H9 (cell line): ENCODE measurements at regions not wholly inside any gene's neighbourhood (a gene's known extent, or its start where the extent isn't known, plus 50 kb on each side); places are given as distances from the start of the nearest gene placed in this dataset.

Experiments used
- DNase-seq: peaks from one replicate; pipeline ENCODE4 v3.0.0-alpha.2; 2017
- H2AFZ ChIP-seq: one replicate; pipeline ENCODE4 v1.6.1; 2013; ENCODE audit warnings: mild to moderate bottlenecking, low read length, control low read depth, moderate library complexity
- H2AK5ac ChIP-seq: 2 replicates; pipeline ENCODE4 v1.6.1; 2013; ENCODE audit warnings: low read length, control low read depth, mixed read lengths; ENCODE audit not compliant: insufficient read length
- H2BK120ac ChIP-seq: one replicate; pipeline ENCODE4 v1.6.1; 2013; ENCODE audit warnings: low read depth, mild to moderate bottlenecking, low read length, control low read depth, inconsistent platforms; ENCODE audit not compliant: poor library complexity, severe bottlenecking
- H2BK12ac ChIP-seq: 2 replicates; pipeline ENCODE4 v1.6.1; 2013; ENCODE audit warnings: low read length, control low read depth, mixed read lengths, low read depth; ENCODE audit not compliant: insufficient read length
- H2BK15ac ChIP-seq: 2 replicates; pipeline ENCODE4 v1.6.1; 2013; ENCODE audit warnings: low read depth, low read length, control low read depth
- H2BK20ac ChIP-seq: one replicate; pipeline ENCODE4 v1.6.1; 2013; ENCODE audit warnings: low read depth, mild to moderate bottlenecking, low read length, control low read depth, inconsistent platforms; ENCODE audit not compliant: poor library complexity, severe bottlenecking
- H2BK5ac ChIP-seq: 2 replicates; pipeline ENCODE4 v1.6.1; 2013; ENCODE audit warnings: low read length, control low read depth, mixed read lengths; ENCODE audit not compliant: insufficient read length
- H3K14ac ChIP-seq: 2 replicates; pipeline ENCODE4 v1.6.1; 2013; ENCODE audit warnings: low read length, control low read depth; ENCODE audit not compliant: insufficient read depth
- H3K18ac ChIP-seq: 2 replicates; pipeline ENCODE4 v1.6.1; 2013; ENCODE audit warnings: low read depth, mild to moderate bottlenecking, mixed read lengths, low read length, control low read depth; ENCODE audit not compliant: insufficient read length
- H3K23ac ChIP-seq: 2 replicates; pipeline ENCODE4 v1.6.1; 2013; ENCODE audit warnings: low read length, control low read depth, mixed read lengths, low read depth; ENCODE audit not compliant: insufficient read length
- H3K23me2 ChIP-seq: 2 replicates; pipeline ENCODE4 v1.6.1; 2013; ENCODE audit warnings: low read depth, mild to moderate bottlenecking, mixed read lengths, low read length, control low read depth; ENCODE audit not compliant: insufficient read length, poor library complexity, severe bottlenecking
- H3K27ac ChIP-seq: 2 replicates; pipeline ENCODE4 v1.5.1; 2013; ENCODE audit warnings: low read length, control low read depth, mixed read lengths, low read depth; ENCODE audit not compliant: insufficient read length
- H3K27me3 ChIP-seq: 2 replicates; pipeline ENCODE4 v1.6.1; 2013; ENCODE audit warnings: low read length, control low read depth, inconsistent platforms; ENCODE audit not compliant: insufficient read depth
- H3K4ac ChIP-seq: 2 replicates; pipeline ENCODE4 v1.6.1; 2013; ENCODE audit warnings: low read depth, mild to moderate bottlenecking, control low read depth, inconsistent platforms, low read length, moderate library complexity
- H3K4me1 ChIP-seq: 2 replicates; pipeline ENCODE4 v1.6.1; 2013; ENCODE audit warnings: low read length, control low read depth, inconsistent platforms; ENCODE audit not compliant: insufficient read depth
- H3K4me2 ChIP-seq: 2 replicates; pipeline ENCODE4 v1.6.1; 2013; ENCODE audit warnings: low read length, control low read depth, mixed read lengths; ENCODE audit not compliant: insufficient read length, insufficient read depth
- H3K56ac ChIP-seq: 2 replicates; pipeline ENCODE4 v1.6.1; 2013; ENCODE audit warnings: low read depth, mild to moderate bottlenecking, mixed read lengths, low read length, control low read depth; ENCODE audit not compliant: insufficient read length
- H3K79me1 ChIP-seq: 2 replicates; pipeline ENCODE4 v1.6.1; 2013; ENCODE audit warnings: low read depth, mild to moderate bottlenecking, moderate library complexity, low read length, control low read depth, inconsistent platforms; ENCODE audit not compliant: insufficient read depth, poor library complexity, severe bottlenecking
- H3K79me2 ChIP-seq: 2 replicates; pipeline ENCODE4 v1.6.1; 2013; ENCODE audit warnings: low read length, control low read depth, inconsistent platforms; ENCODE audit not compliant: insufficient read depth
- H3K9ac ChIP-seq: 2 replicates; pipeline ENCODE4 v1.6.1; 2013; ENCODE audit warnings: low read length, control low read depth, mixed read lengths; ENCODE audit not compliant: insufficient read length; ENCODE audit errors: extremely low read depth
- H3K9me3 ChIP-seq: one replicate; pipeline ENCODE4 v1.6.1; 2013; ENCODE audit warnings: low read depth, low read length, inconsistent platforms; ENCODE audit not compliant: control insufficient read depth
- H3T11ph ChIP-seq: one replicate; pipeline ENCODE4 v1.6.1; 2013; ENCODE audit warnings: mild to moderate bottlenecking, low read length, control low read depth, inconsistent platforms
- H4K20me1 ChIP-seq: one replicate; pipeline ENCODE4 v1.6.1; 2013; ENCODE audit not compliant: control insufficient read depth, insufficient read length, insufficient read depth
- H4K5ac ChIP-seq: 2 replicates; pipeline ENCODE4 v1.6.1; 2013; ENCODE audit warnings: low read depth, mild to moderate bottlenecking, mixed read lengths, low read length, control low read depth; ENCODE audit not compliant: insufficient read length
- H4K8ac ChIP-seq: replicated peaks from 2 replicates; pipeline ENCODE4 v1.6.1; 2013; ENCODE audit warnings: low read length, control low read depth, mixed read lengths, low read depth; ENCODE audit not compliant: insufficient read length
- H4K91ac ChIP-seq: 2 replicates; pipeline ENCODE4 v1.6.1; 2013; ENCODE audit warnings: low read depth, mild to moderate bottlenecking, moderate library complexity, mixed read lengths, low read length, control low read depth; ENCODE audit not compliant: insufficient read length
- H3K27ac Mint-ChIP-seq, 3 experiments: 2 replicates in 2 of 3; 3 replicates in 1 of 3; pipeline ENCODE4 v1.8.0; 2020 to 2021; ENCODE audit warnings: mixed read lengths in 3 of 3, mild to moderate bottlenecking in 1 of 3, moderate library complexity in 1 of 3
- H3K27me3 Mint-ChIP-seq: 2 replicates; pipeline ENCODE4 v1.8.0; 2021; ENCODE audit warnings: low read depth, mild to moderate bottlenecking, moderate library complexity, mixed read lengths
- H3K36me3 Mint-ChIP-seq, 3 experiments: 2 replicates in 2 of 3; 3 replicates in 1 of 3; pipeline ENCODE4 v1.8.0; 2020 to 2021; ENCODE audit warnings: low read depth in 3 of 3, mixed read lengths in 3 of 3; ENCODE audit not compliant: insufficient read depth in 1 of 3
- H3K4me1 Mint-ChIP-seq, 2 experiments: 2 replicates each; pipeline ENCODE4 v1.8.0; 2020; ENCODE audit warnings: mixed read lengths in 2 of 2
- H3K4me3 Mint-ChIP-seq, 2 experiments: 2 replicates in 1 of 2; 3 replicates in 1 of 2; pipeline ENCODE4 v1.8.0; 2020 to 2021; ENCODE audit warnings: mild to moderate bottlenecking in 2 of 2, mixed read lengths in 2 of 2, moderate library complexity in 1 of 2
- H3K9me3 Mint-ChIP-seq, 2 experiments: 2 replicates in 1 of 2; 3 replicates in 1 of 2; pipeline ENCODE4 v1.8.0; 2020; ENCODE audit warnings: mild to moderate bottlenecking in 2 of 2, mixed read lengths in 2 of 2, moderate library complexity in 1 of 2
- CTCF ChIP-seq: fragments of 200-600 bp; sonication (generic); conservative IDR thresholded peaks from 3 replicates; pipeline ENCODE4 v1.8.0; 2021; ENCODE audit warnings: antibody characterized with exemption, mild to moderate bottlenecking

GRCh38 chr10:8168836-8169235 lies 114.3 kb downstream of the GATA3 start:
- no peak overlapping the region for H2AK5ac ChIP-seq
- H3T11ph ChIP-seq: no peak overlapping the region
- H3K4me3 Mint-ChIP-seq: no peak overlapping the region
- H3K79me1 ChIP-seq: no peaks in the 10 kb centered on the region
- H2BK120ac ChIP-seq: no peak overlapping the region
- no peaks in the 10 kb centered on the region for H3K9me3 ChIP-seq
- no peak overlapping the region for H3K56ac ChIP-seq
- peaks cover 4 to 15% (median 8%) of the 10 kb centered on the region in 3 experiments for H3K36me3 Mint-ChIP-seq
- no peaks in the 10 kb centered on the region for H3K79me2 ChIP-seq
- no peaks in the 10 kb centered on the region for H3K27me3 ChIP-seq
- H2BK5ac ChIP-seq: no peak overlapping the region
- no peak overlapping the region for H2BK20ac ChIP-seq
- H3K9me3 Mint-ChIP-seq: peaks cover 25 to 33% of the 10 kb centered on the region in 2 experiments
- H3K27me3 Mint-ChIP-seq: no peaks in the 10 kb centered on the region; the same call in none of the 2 replicates
- no peak overlapping the region for H2AFZ ChIP-seq
- H3K4me2 ChIP-seq: no peak overlapping the region
- no peak overlapping the region for H3K9ac ChIP-seq
- no peak for TF ChIP-seq CTCF
- H3K4me1 ChIP-seq: peaks cover 4% of the 10 kb centered on the region; the same call in 1 of the 2 replicates
- H4K8ac ChIP-seq: no peak overlapping the region
- no peak overlapping the region for H3K23ac ChIP-seq
- no peak overlapping the region for H3K27ac ChIP-seq
- peaks cover 2% of the 10 kb centered on the region for H3K23me2 ChIP-seq
- no peak for DNase-seq
- H3K14ac ChIP-seq: no peak overlapping the region
- H4K20me1 ChIP-seq: no peaks in the 10 kb centered on the region
- no peak overlapping the region for H2BK15ac ChIP-seq
- no peak overlapping the region for H2BK12ac ChIP-seq
- H3K4me1 Mint-ChIP-seq: no peaks in the 10 kb centered on the region; a peak in 1 of 4 replicates
- H3K18ac ChIP-seq: no peak overlapping the region
- no peak overlapping the region for H4K91ac ChIP-seq
- no peak overlapping the region for H3K4ac ChIP-seq
- H3K27ac Mint-ChIP-seq: no peak overlapping the region
- no peak overlapping the region for H4K5ac ChIP-seq
